ENCODE measurements at regions not wholly inside any gene's neighbourhood (a gene's known extent, or its start where the extent isn't known, plus 50 kb on each side); places are given as distances from the start of the nearest gene placed in this dataset.

DNA sequence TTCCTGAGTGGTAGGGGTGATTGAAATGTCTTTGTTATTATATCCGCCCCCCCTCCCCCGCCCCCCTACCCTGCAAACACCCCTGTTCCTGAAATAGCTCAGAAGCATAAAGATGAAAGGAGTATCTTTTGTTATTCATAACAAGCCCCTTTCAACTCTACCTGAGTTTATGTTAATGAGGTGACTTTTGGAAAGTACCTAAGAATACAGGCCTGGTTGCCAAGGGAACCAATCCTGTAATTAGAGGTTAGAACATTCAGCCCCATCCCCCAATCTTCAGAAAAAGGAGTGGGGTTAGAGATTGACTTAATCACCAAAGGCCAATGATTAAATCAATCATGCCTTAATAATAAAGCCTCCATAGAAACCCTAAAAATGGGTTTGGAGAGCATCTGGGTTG, 979.2 kb upstream of the GJE1 start:
- H3K9me2 ChIP-seq (ENCODE audit: insufficient read depth, low read length), result no peaks in the 10 kb centered on the region
- H3F3A ChIP-seq (ENCODE audit: insufficient read depth, low read length, poor library complexity, severe bottlenecking), result no peaks in the 10 kb centered on the region
- H3K36me3 ChIP-seq (ENCODE audit: insufficient read depth, low read length), result no peaks in the 10 kb centered on the region
- no peak overlapping the region for H2AFZ ChIP-seq (ENCODE audit: low read depth, low read length)
- no peak overlapping the region for H3K27ac ChIP-seq (ENCODE audit: low read length)
- H3K9me3 ChIP-seq (ENCODE audit: low read length), result no peaks in the 10 kb centered on the region
- H3K4me3 ChIP-seq (ENCODE audit: low read length), result no peak overlapping the region
- H3K27me3 ChIP-seq (ENCODE audit: insufficient read depth, low read depth, low read length), result no peaks in the 10 kb centered on the region
- no peaks in the 10 kb centered on the region for H4K20me1 ChIP-seq (ENCODE audit: insufficient read depth)
- no peaks in the 10 kb centered on the region for H3K79me2 ChIP-seq (replicated peaks; ENCODE audit: insufficient read depth, low read length)
- no peak overlapping the region for H3K4me2 ChIP-seq (ENCODE audit: low read length)
- H3K9ac ChIP-seq (ENCODE audit: low read length), result no peak overlapping the region
- TF ChIP-seq, protein P1, sequence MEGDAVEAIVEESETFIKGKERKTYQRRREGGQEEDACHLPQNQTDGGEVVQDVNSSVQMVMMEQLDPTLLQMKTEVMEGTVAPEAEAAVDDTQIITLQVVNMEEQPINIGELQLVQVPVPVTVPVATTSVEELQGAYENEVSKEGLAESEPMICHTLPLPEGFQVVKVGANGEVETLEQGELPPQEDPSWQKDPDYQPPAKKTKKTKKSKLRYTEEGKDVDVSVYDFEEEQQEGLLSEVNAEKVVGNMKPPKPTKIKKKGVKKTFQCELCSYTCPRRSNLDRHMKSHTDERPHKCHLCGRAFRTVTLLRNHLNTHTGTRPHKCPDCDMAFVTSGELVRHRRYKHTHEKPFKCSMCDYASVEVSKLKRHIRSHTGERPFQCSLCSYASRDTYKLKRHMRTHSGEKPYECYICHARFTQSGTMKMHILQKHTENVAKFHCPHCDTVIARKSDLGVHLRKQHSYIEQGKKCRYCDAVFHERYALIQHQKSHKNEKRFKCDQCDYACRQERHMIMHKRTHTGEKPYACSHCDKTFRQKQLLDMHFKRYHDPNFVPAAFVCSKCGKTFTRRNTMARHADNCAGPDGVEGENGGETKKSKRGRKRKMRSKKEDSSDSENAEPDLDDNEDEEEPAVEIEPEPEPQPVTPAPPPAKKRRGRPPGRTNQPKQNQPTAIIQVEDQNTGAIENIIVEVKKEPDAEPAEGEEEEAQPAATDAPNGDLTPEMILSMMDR (IDR thresholded peaks at IDR 0.05; ENCODE audit: poor library complexity, severe bottlenecking), result no peak
- TF ChIP-seq POLR2AphosphoS5 (IDR thresholded peaks at IDR 0.05), result no peak
- TF ChIP-seq SMC3 (conservative IDR thresholded peaks at IDR 0.05; ENCODE audit: poor library complexity), result no peak

- H3K9me2 ChIP-seq (ENCODE audit: insufficient read depth, low read length), result no peaks in the 10 kb centered on the region
- no peaks in the 10 kb centered on the region for H3K27me3 ChIP-seq (ENCODE audit: insufficient read depth, low read depth, low read length)
- no peaks in the 10 kb centered on the region for H3K79me2 ChIP-seq (replicated peaks; ENCODE audit: insufficient read depth, low read length)
- no peaks in the 10 kb centered on the region for H3K9me3 ChIP-seq (ENCODE audit: low read length)
- TF ChIP-seq MXI1 (conservative IDR thresholded peaks at IDR 0.05; ENCODE audit: poor library complexity, severe bottlenecking), result no peak
- TF ChIP-seq SMC3 (conservative IDR thresholded peaks at IDR 0.05; ENCODE audit: poor library complexity), result no peak
- TF ChIP-seq RAD21 (conservative IDR thresholded peaks at IDR 0.05), result no peak
- TF ChIP-seq, protein P1 (IDR thresholded peaks at IDR 0.05; ENCODE audit: poor library complexity, severe bottlenecking), result no peak
- no peak for TF ChIP-seq EZH2 (IDR thresholded peaks at IDR 0.05; ENCODE audit: borderline replicate concordance, insufficient read depth, low read length, poor library complexity, severe bottlenecking)
- TF ChIP-seq POLR2AphosphoS5 (IDR thresholded peaks at IDR 0.05), result no peak
- TF ChIP-seq, protein P2, sequence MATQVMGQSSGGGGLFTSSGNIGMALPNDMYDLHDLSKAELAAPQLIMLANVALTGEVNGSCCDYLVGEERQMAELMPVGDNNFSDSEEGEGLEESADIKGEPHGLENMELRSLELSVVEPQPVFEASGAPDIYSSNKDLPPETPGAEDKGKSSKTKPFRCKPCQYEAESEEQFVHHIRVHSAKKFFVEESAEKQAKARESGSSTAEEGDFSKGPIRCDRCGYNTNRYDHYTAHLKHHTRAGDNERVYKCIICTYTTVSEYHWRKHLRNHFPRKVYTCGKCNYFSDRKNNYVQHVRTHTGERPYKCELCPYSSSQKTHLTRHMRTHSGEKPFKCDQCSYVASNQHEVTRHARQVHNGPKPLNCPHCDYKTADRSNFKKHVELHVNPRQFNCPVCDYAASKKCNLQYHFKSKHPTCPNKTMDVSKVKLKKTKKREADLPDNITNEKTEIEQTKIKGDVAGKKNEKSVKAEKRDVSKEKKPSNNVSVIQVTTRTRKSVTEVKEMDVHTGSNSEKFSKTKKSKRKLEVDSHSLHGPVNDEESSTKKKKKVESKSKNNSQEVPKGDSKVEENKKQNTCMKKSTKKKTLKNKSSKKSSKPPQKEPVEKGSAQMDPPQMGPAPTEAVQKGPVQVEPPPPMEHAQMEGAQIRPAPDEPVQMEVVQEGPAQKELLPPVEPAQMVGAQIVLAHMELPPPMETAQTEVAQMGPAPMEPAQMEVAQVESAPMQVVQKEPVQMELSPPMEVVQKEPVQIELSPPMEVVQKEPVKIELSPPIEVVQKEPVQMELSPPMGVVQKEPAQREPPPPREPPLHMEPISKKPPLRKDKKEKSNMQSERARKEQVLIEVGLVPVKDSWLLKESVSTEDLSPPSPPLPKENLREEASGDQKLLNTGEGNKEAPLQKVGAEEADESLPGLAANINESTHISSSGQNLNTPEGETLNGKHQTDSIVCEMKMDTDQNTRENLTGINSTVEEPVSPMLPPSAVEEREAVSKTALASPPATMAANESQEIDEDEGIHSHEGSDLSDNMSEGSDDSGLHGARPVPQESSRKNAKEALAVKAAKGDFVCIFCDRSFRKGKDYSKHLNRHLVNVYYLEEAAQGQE (IDR thresholded peaks at IDR 0.05; ENCODE audit: borderline replicate concordance), result no peak
- TF ChIP-seq EP300 (conservative IDR thresholded peaks at IDR 0.05; ENCODE audit: poor library complexity, severe bottlenecking), result no peak
- TF ChIP-seq TAF1 (IDR thresholded peaks at IDR 0.05; ENCODE audit: low read depth), result no peak
- H3K4me2 ChIP-seq (ENCODE audit: low read length), result no peak overlapping the region
- H4K20me1 ChIP-seq (ENCODE audit: insufficient read depth), result no peaks in the 10 kb centered on the region
- no peaks in the 10 kb centered on the region for H3K36me3 ChIP-seq (ENCODE audit: insufficient read depth, low read length)
- no peak overlapping the region for H2AFZ ChIP-seq (ENCODE audit: low read depth, low read length)
- H3K4me3 ChIP-seq (ENCODE audit: low read length), result no peak overlapping the region
- no peak overlapping the region for H3K9ac ChIP-seq (ENCODE audit: low read length)
- no peaks in the 10 kb centered on the region for H3F3A ChIP-seq (ENCODE audit: insufficient read depth, low read length, poor library complexity, severe bottlenecking)
- H3K27ac ChIP-seq (ENCODE audit: low read length), result no peak overlapping the region
Measured at GRCh38 chr6:141152951-141153350, 979.8 kb upstream of the GJE1 start.

All from neural cell (in vitro differentiated cells).